DMS 273 (cell line): ENCODE measurements at regions not wholly inside any gene's neighbourhood (a gene's known extent, or its start where the extent isn't known, plus 50 kb on each side); places are given as distances from the start of the nearest gene placed in this dataset.

ENCODE experiments used
- DNase-seq: peaks from one replicate; lab custom pipeline; 2025; ENCODE audit not compliant: unreplicated experiment; lab: John Stamatoyannopoulos, UW

- no peak for DNase-seq
These were observed 55.2 kb downstream of the FOS start for GRCh38 chr14:75333606-75334548.

GRCh38 chr14:75334549-75335051 lies 56.0 kb downstream of the FOS start:
- no peak for DNase-seq

- no peak for DNase-seq
These were observed 56.9 kb downstream of the FOS start for GRCh38 chr14:75335571-75335970.

GRCh38 chr14:75338398-75338797 lies 59.8 kb downstream of the FOS start:
- no peak for DNase-seq

- DNase-seq: no peak
These were observed 60.4 kb downstream of the FOS start for GRCh38 chr14:75339059-75339458.

- peak; percentile 8 for DNase-seq
These were observed 62.3 kb downstream of the FOS start for GRCh38 chr14:75340921-75341320.

- no peak for DNase-seq
These were observed 63.0 kb downstream of the FOS start for GRCh38 chr14:75341620-75342019.

- DNase-seq: no peak
These were observed 64.4 kb downstream of the FOS start for GRCh38 chr14:75342762-75343599.

- DNase-seq: no peak
These were observed 65.3 kb downstream of the FOS start for GRCh38 chr14:75343911-75344310.

- DNase-seq: no peak
These were observed 65.8 kb downstream of the FOS start for GRCh38 chr14:75344411-75344810.

GRCh38 chr14:75350505-75351060 lies 72.0 kb downstream of the FOS start:
- no peak for DNase-seq

- no peak for DNase-seq
These were observed 68.7 kb upstream of the JDP2 start for GRCh38 chr14:75359098-75359497.

GRCh38 chr14:75361041-75361440 lies 66.8 kb upstream of the JDP2 start:
- DNase-seq: no peak

- no peak for DNase-seq
These were observed 65.9 kb upstream of the JDP2 start for GRCh38 chr14:75361751-75362433.

- DNase-seq: no peak
These were observed 64.7 kb upstream of the JDP2 start for GRCh38 chr14:75363130-75363529.

- DNase-seq: no peak
These were observed 64.1 kb upstream of the JDP2 start for GRCh38 chr14:75363570-75364227.

GRCh38 chr14:75365116-75365515 lies 62.7 kb upstream of the JDP2 start:
- no peak for DNase-seq

- DNase-seq: no peak
These were observed 60.9 kb upstream of the JDP2 start for GRCh38 chr14:75366963-75367362.

- DNase-seq: no peak
These were observed 59.5 kb upstream of the JDP2 start for GRCh38 chr14:75368333-75368732.

- peak; percentile 8 for DNase-seq
These were observed 58.3 kb upstream of the JDP2 start for GRCh38 chr14:75369506-75369905.
